Ovary (tissue), 7 donors: ENCODE measurements at regions not wholly inside any gene's neighbourhood (a gene's known extent, or its start where the extent isn't known, plus 50 kb on each side); places are given as distances from the start of the nearest gene placed in this dataset.
A peak's percentile ranks its signal among the peaks of the same experiment; 100 is the strongest.

Source experiments
- DNase-seq, 5 donors: peaks; one replicate each; pipeline ENCODE4 v3.0.0-alpha.2; 2019 to 2020
- H3K27ac ChIP-seq, 2 donors: fragments of 200-600 bp; one replicate each; pipeline versions ENCODE4 v1.5.1 to v1.8.0; 2019 to 2022
- H3K27me3 ChIP-seq: fragments of 200-600 bp; one replicate; pipeline ENCODE4 v1.8.0; 2022
- H3K36me3 ChIP-seq: fragments of 200-600 bp; sonication (generic); one replicate; pipeline ENCODE4 v1.5.1; 2019
- H3K4me1 ChIP-seq: one replicate; pipeline ENCODE4 v1.8.1; 2013; ENCODE audit warnings: mild to moderate bottlenecking, moderate library complexity; ENCODE audit not compliant: insufficient read depth
- H3K4me3 ChIP-seq: fragments of 200-600 bp; sonication (generic); one replicate; pipeline ENCODE4 v1.5.1; 2017
- H3K9me3 ChIP-seq, 2 donors: fragments of 200-600 bp in 1 of 2; sonication (generic) in 1 of 2; one replicate each; pipeline versions ENCODE4 v1.5.1 to v1.8.1; 2013 to 2019; ENCODE audit warnings: mild to moderate bottlenecking in 1 of 2, moderate library complexity in 1 of 2
- EP300 ChIP-seq: sonication (generic); formaldehyde crosslinking; IDR thresholded peaks from one replicate; pipeline ENCODE4 v1.6.1; 2017; ENCODE audit warnings: antibody characterized with exemption
- POLR2A ChIP-seq: fragments of 450-650 bp; IDR thresholded peaks from one replicate; pipeline ENCODE4 v1.6.1; 2017; ENCODE audit warnings: antibody characterized with exemption, mild to moderate bottlenecking, moderate library complexity
- WGBS, 3 donors: extraction: QIAGEN DNeasy Blood & Tissue Kit in 1 of 3; methylation state at CpG; one replicate each; pipeline versions ENCODE4 v1.1.5 to v1.1.7; 2013 to 2017; 5-methylcytosine and 5-hydroxymethylcytosine counted together
- intact Hi-C, 4 donors: fragments of 100-400 bp; cut with DNase I; formaldehyde crosslinking; loops; one replicate each; pipeline versions ENCODE4 v1.11.0 to v1.15.1; 2022 to 2023
- TF ChIP-seq, protein P1 (sequence below), 3 donors: fragments of 450-650 bp in 2 of 3; fragments of 200-600 bp in 1 of 3; IDR thresholded peaks; one replicate each; pipeline versions ENCODE4 v1.5.1 to v1.8.0; 2016 to 2022; ENCODE audit warnings: antibody characterized with exemption in 3 of 3, mild to moderate bottlenecking in 1 of 3
- donor health status: DM: no; HTN: no; CAD: no; lungs with moderate emphysema.
- donor health status: DM: no; HTN: no; CAD: no.
- donor health status: Bipolar disorder and iron deficiency.
- donor health status: DM: no; HTN: no; CAD: no.
- donor health status: DM: yes; HTN: yes; CAD: no.

DNA sequence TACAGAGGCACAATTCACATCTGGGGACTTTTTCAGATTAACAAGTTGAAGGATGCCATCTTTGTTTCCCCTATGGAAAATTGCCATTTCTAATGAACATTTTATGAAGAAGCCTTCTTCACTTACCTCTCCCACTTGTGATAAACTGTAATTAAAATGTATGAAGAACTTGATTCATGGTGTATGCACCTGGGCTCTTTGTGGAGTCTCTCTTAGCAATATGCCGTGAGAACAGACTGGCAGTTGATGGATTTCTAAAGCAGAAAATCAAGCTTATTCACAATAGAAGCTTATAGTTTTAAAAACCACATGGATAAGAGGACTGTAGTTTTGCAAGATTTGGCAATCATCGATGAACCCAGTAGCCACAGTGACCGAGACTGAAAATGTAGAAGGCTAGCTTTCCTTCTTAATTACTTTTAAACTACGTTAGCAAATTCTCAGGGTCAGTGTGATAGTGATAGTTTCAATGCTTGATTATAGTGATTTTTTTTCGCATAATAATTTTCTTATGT lies 270.6 kb downstream of the PRL start:
- Histone ChIP-seq H3K4me1 (peaks cover 13% of the 10 kb centered on the region), H3K9me3 (no peaks in the 10 kb centered on the region), H3K27me3 (no peaks in the 10 kb centered on the region), H3K4me3 (no peak overlapping the region), H3K36me3 (no peaks in the 10 kb centered on the region), H3K27ac (peak overlapping the region in 1 of 2 donors; percentile 61)
- DNase-seq: no peak
- TF ChIP-seq POLR2A (no peak), EP300 (no peak)
- TF ChIP-seq, protein P1, sequence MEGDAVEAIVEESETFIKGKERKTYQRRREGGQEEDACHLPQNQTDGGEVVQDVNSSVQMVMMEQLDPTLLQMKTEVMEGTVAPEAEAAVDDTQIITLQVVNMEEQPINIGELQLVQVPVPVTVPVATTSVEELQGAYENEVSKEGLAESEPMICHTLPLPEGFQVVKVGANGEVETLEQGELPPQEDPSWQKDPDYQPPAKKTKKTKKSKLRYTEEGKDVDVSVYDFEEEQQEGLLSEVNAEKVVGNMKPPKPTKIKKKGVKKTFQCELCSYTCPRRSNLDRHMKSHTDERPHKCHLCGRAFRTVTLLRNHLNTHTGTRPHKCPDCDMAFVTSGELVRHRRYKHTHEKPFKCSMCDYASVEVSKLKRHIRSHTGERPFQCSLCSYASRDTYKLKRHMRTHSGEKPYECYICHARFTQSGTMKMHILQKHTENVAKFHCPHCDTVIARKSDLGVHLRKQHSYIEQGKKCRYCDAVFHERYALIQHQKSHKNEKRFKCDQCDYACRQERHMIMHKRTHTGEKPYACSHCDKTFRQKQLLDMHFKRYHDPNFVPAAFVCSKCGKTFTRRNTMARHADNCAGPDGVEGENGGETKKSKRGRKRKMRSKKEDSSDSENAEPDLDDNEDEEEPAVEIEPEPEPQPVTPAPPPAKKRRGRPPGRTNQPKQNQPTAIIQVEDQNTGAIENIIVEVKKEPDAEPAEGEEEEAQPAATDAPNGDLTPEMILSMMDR (IDR thresholded peaks at IDR 0.05): no peak
- WGBS, 3 donors: 30 to 52% (median 30%) methylated on average over 5 of the region's 5 CpGs
- intact Hi-C loops: no loop called here

DNA sequence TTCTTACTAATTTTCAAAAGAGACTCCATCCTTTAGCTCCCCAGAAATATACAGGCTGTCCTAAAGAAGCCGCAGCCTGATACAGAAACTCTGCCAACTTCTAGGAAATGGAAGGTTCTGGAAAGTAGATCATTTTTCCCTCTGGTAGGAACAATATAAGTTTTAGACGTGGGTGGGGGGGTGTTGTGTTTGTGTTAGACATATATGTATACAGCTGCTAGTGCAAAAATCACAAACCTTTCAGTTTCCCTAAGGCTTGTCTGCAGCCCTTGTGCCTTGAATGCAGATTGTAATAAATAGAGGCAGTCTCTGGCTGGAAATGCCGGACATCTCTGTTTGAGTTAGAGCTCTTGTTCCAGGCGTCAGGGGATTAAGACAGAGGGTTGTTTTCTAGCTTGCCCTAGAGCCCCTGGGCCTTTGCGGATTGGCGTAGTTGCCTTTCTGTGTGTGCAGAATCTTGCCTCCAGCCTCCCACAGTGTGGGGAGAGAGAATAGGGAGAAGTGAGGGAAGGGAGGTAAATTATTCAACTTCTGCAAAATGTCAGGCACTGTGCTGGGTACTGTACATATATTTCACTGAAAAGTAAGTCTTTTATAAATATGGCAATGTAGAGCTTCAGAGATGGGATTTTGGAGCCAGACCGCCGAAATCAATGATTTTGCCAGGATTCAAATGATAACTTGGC lies 269.7 kb downstream of the PRL start:
- TF ChIP-seq POLR2A: no peak
- TF ChIP-seq EP300: no peak
- TF ChIP-seq, protein P1 (IDR thresholded peaks at IDR 0.05): no peak
- H3K9me3 ChIP-seq: no peaks in the 10 kb centered on the region
- no peaks in the 10 kb centered on the region for H3K36me3 ChIP-seq
- DNase-seq: no peak
- peaks cover 16% of the 10 kb centered on the region for H3K4me1 ChIP-seq
- no peak overlapping the region for H3K4me3 ChIP-seq
- intact Hi-C loops: no loop called here
- H3K27me3 ChIP-seq: no peaks in the 10 kb centered on the region
- peak overlapping the region in 1 of 2 donors; percentile 61 for H3K27ac ChIP-seq
- WGBS, 3 donors: 78 to 84% (median 82%) methylated on average over 8 of the region's 8 CpGs

DNA sequence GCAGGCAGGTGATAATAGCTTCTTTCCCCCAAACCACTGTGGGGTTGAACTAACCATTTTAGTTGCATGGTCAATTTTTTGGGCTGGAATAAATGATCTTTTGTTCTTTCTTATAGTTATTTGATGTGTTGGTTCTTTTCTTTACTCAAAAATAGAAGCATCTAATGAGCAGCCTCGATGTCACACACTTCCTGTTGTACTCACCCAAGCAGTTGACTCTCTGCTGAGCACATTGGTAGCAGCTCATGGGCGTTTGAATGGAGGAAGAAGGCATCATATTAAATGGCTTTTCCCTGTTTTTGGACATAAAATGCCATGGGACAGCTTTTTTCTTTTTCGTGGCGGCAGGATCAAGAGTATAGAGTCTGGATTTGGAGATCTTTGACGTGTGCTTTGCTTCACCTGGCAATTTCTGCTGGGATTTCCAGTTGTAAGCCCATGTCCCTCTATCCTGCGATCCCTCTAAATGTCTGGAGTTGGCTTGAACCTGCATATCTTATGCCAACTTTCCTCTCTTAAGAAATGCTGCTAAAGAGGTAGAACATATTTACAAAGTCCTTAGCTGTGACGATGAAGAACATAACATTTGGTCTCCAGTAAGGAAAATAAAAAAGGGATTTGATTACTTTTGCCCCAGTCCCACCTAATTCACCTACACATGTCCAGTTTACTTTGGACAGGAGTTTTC lies 268.3 kb downstream of the PRL start:
- Histone ChIP-seq H3K4me3 (no peak overlapping the region), H3K27ac (peak overlapping the region in 1 of 2 donors; percentile 51), H3K4me1 (peaks cover 16% of the 10 kb centered on the region), H3K36me3 (no peaks in the 10 kb centered on the region), H3K9me3 (no peaks in the 10 kb centered on the region), H3K27me3 (no peaks in the 10 kb centered on the region)
- WGBS, 3 donors: 68 to 69% (median 68%) methylated on average over 7 of the region's 7 CpGs
- intact Hi-C loops: no loop called here
- TF ChIP-seq EP300: no peak
- TF ChIP-seq, protein P1 (IDR thresholded peaks at IDR 0.05): no peak
- TF ChIP-seq POLR2A: no peak
- DNase-seq: no peak

DNA sequence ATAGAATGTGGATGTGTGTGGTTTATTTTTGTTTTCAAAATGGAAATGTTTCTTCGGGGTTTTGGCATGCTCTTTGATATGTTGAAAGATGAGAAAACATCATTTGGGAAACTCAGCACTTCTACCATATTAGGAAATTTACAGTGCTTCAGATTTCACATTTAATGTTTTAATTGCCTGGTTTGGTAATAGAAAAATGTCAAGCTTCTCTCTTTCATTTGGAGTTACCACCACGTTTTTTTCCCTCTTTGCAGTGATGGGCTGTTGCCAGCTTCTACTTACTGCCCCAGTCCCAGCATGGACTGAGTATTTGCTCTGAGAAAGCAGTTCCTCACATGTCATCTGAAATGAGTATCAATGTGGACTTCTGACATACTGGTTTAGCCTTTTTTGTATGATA lies 267.7 kb downstream of the PRL start:
- H3K4me3 ChIP-seq: no peak overlapping the region
- no peaks in the 10 kb centered on the region for H3K27me3 ChIP-seq
- no peaks in the 10 kb centered on the region for H3K9me3 ChIP-seq
- 6 to 8% (median 6%) methylated on average over 2 of the region's 2 CpGs for WGBS, 3 donors
- peak overlapping the region in 1 of 2 donors; percentile 51 for H3K27ac ChIP-seq
- intact Hi-C loops: no loop called here
- H3K4me1 ChIP-seq: peaks cover 16% of the 10 kb centered on the region
- TF ChIP-seq EP300 (no peak), POLR2A (no peak)
- TF ChIP-seq, protein P1 (IDR thresholded peaks at IDR 0.05): no peak
- DNase-seq: peak in 1 of 5 donors; percentile 52
- no peaks in the 10 kb centered on the region for H3K36me3 ChIP-seq
